ENCODE measurements at regions not wholly inside any gene's neighbourhood (a gene's known extent, or its start where the extent isn't known, plus 50 kb on each side); places are given as distances from the start of the nearest gene placed in this dataset.

- no peak for TF ChIP-seq CTCF (IDR thresholded peaks at IDR 0.05)
- no peak for TF ChIP-seq EP300 (IDR thresholded peaks at IDR 0.05)
- TF ChIP-seq POLR2A (IDR thresholded peaks at IDR 0.05): no peak
- DNase-seq: no peak
- intact Hi-C loops (cut with DNase I): no loop called here
- H3K36me3 ChIP-seq: no peaks in the 10 kb centered on the region
- H3K27me3 ChIP-seq: no peaks in the 10 kb centered on the region
- 46 to 64% (median 52%) methylated on average over 4 of the region's 4 CpGs for WGBS, 3 donors
- no peak overlapping the region for H3K4me3 ChIP-seq
- no peaks in the 10 kb centered on the region for H3K9me3 ChIP-seq
- no peak overlapping the region for H3K27ac ChIP-seq
- no peaks in the 10 kb centered on the region for H3K4me1 ChIP-seq (ENCODE audit: insufficient read depth)
Observed at GRCh38 chr5:4255441-4255840, 659.8 kb downstream of the IRX1 start.

GRCh38 chr5:4258170-4258569 is 662.5 kb downstream of the IRX1 start:
- 84 to 90% (median 88%) methylated on average over 4 of the region's 4 CpGs for WGBS, 3 donors
- Histone ChIP-seq H3K36me3 (no peaks in the 10 kb centered on the region), H3K4me1 (ENCODE audit: insufficient read depth) (no peaks in the 10 kb centered on the region), H3K27me3 (no peaks in the 10 kb centered on the region), H3K4me3 (no peak overlapping the region), H3K9me3 (no peaks in the 10 kb centered on the region), H3K27ac (no peak overlapping the region)
- no peak for DNase-seq
- intact Hi-C loops (cut with DNase I): no loop called here
- no peak for TF ChIP-seq POLR2A (IDR thresholded peaks at IDR 0.05)
- TF ChIP-seq CTCF (IDR thresholded peaks at IDR 0.05): no peak
- TF ChIP-seq EP300 (IDR thresholded peaks at IDR 0.05): no peak

- no peak for TF ChIP-seq EP300 (IDR thresholded peaks at IDR 0.05)
- TF ChIP-seq POLR2A (IDR thresholded peaks at IDR 0.05): no peak
- TF ChIP-seq CTCF (IDR thresholded peaks at IDR 0.05): no peak
- intact Hi-C loops (cut with DNase I): no loop called here
- Histone ChIP-seq H3K27ac (no peak overlapping the region), H3K4me3 (no peak overlapping the region), H3K4me1 (ENCODE audit: insufficient read depth) (no peaks in the 10 kb centered on the region), H3K27me3 (no peaks in the 10 kb centered on the region), H3K36me3 (no peaks in the 10 kb centered on the region), H3K9me3 (no peaks in the 10 kb centered on the region)
- 79 to 86% (median 80%) methylated on average over 2 of the region's 2 CpGs for WGBS, 3 donors
- no peak for DNase-seq
Observed at GRCh38 chr5:4271193-4271592, 675.6 kb downstream of the IRX1 start.

GRCh38 chr5:4275232-4275631 is 679.6 kb downstream of the IRX1 start:
- DNase-seq: no peak
- H3K4me3 ChIP-seq: no peak overlapping the region
- no peak overlapping the region for H3K27ac ChIP-seq
- 39 to 46% (median 46%) methylated on average over 8 of the region's 8 CpGs for WGBS, 3 donors
- H3K9me3 ChIP-seq: no peaks in the 10 kb centered on the region
- H3K4me1 ChIP-seq (ENCODE audit: insufficient read depth): no peaks in the 10 kb centered on the region
- no peaks in the 10 kb centered on the region for H3K36me3 ChIP-seq
- H3K27me3 ChIP-seq: no peaks in the 10 kb centered on the region
- intact Hi-C loops (cut with DNase I): no loop called here
- TF ChIP-seq EP300 (IDR thresholded peaks at IDR 0.05): no peak
- TF ChIP-seq CTCF (IDR thresholded peaks at IDR 0.05): no peak
- no peak for TF ChIP-seq POLR2A (IDR thresholded peaks at IDR 0.05)

- intact Hi-C loops (cut with DNase I): no loop called here
- no peaks in the 10 kb centered on the region for H3K4me1 ChIP-seq (ENCODE audit: insufficient read depth)
- no peak overlapping the region for H3K4me3 ChIP-seq
Observed at GRCh38 chr5:4294878-4295277, 699.2 kb downstream of the IRX1 start.

More at GRCh38 chr5:4294878-4295277, 699.2 kb downstream of the IRX1 start:
- H3K9me3 ChIP-seq: no peaks in the 10 kb centered on the region
- H3K36me3 ChIP-seq: no peaks in the 10 kb centered on the region
- no peak overlapping the region for H3K27ac ChIP-seq
- WGBS, 3 donors: 82 to 87% (median 85%) methylated on average over 9 of the region's 9 CpGs
- no peak for DNase-seq
- no peaks in the 10 kb centered on the region for H3K27me3 ChIP-seq
- TF ChIP-seq EP300 (IDR thresholded peaks at IDR 0.05) (no peak), CTCF (IDR thresholded peaks at IDR 0.05) (no peak), POLR2A (IDR thresholded peaks at IDR 0.05) (no peak)

Measured in ovary (tissue), 7 donors.